GM19324 (cell line): ENCODE measurements at regions not wholly inside any gene's neighbourhood (a gene's known extent, or its start where the extent isn't known, plus 50 kb on each side); places are given as distances from the start of the nearest gene placed in this dataset.

Source experiments
- ATAC-seq: cut with Tn5 transposase; IDR thresholded peaks from one replicate; pipeline ENCODE4 v1.9.1; 2021; ENCODE audit warnings: mild to moderate bottlenecking, moderate library complexity; ENCODE audit not compliant: unreplicated experiment, low FRiP score

DNA sequence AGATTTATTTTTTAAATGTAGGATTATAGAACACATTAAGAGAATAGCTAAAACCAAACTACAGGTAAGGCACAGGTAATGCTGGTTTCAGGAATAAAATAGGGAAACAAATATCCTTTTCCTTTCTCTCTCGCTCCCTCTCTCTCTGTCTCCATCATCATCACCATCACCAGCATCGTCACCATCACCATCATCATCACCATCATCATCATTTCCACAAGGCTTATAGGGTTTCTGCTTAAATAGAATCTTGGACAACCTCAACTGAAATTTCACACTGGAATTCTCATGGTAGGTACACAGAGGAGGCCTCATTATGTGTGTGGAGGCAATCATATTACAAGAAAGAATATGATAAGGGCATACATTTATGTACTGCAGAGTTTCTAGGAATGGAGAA is 823.6 kb downstream of the MAFB start:
- ATAC-seq = no peak

GRCh38 chr20:39862470-39862891 is 826.6 kb downstream of the MAFB start:
- ATAC-seq = no peak

- ATAC-seq = no peak
These were observed 827.7 kb downstream of the MAFB start for GRCh38 chr20:39861381-39861780.

DNA sequence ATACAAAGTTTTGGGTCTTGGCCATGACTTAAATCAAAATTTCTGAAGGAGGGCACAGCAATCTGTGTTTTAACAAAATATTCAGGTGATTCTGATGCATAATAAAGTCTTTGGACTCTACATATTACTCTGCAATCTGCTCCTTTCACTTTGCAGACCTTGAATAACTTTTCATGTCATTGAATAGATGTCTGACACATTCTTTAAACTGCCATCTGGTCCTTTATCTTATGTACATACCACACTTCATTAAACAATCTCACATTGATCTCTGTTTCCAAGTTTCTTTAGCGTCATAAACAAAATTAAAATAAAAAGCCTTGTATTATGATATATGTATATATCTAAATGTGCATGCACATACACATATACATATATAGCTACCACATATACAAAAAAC is 831.2 kb downstream of the MAFB start:
- no peak for ATAC-seq

GRCh38 chr20:39857187-39857586 is 831.8 kb downstream of the MAFB start:
- ATAC-seq = no peak

GRCh38 chr20:39855799-39856198 is 833.2 kb downstream of the MAFB start:
- ATAC-seq = no peak

DNA sequence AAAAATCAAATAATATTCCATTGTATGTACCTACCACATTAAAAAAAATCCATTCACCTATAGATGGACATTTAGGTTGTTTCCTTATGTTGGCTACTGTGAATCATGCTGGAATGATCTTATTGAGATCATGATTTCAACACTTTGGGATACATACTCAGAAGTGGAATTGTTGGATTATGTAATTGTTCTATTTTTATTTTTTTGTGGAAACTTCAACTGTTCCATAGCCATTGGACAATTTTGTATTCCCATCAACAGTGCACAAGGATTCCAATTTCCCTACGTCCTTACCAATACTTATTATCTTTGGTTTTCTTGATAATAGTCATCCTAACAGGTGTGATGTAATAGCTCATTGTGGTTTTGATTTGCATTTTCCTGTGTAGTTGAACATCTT is 834.0 kb downstream of the MAFB start:
- no peak for ATAC-seq

DNA sequence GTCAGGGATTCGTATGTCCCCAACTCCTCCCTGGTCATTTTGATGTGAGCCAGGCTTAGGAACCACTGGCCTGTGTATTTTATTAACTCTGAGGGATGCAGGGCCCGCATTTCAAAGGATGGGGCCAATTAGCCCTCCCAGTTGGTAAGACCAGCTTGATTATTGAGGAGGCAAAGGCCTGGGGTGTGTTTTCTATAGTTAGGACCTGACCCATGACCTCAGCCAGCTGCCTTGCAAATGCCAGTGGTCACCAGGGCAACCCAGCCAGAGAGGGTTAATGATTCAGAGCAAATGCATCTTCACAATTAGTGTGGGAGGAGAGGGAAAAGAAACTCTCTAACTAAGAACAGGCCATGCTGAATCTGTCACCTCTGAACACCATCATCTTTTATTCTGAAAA is 835.4 kb downstream of the MAFB start:
- ATAC-seq = peak; percentile 35

DNA sequence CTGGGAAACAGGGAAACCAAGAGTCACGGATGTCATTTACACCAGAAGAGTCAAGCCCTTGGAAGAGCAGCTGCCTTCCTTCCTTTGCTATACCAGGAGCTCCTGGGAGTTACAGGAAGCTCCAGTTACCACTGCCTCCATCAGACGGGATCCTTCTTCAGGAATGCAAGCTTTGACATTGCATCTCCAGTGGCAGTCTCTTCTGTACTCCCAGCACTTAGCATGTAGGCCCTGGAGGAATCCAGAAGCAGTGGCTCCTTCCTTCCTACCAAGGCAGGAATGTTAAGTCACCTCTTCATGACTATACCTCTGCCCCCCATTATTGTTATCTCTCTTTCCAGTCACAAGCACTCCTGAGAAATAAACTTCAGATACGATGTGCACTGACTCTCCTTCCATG is 836.0 kb downstream of the MAFB start:
- ATAC-seq = no peak

GRCh38 chr20:39851459-39851858 is 837.6 kb downstream of the MAFB start:
- ATAC-seq = no peak

DNA sequence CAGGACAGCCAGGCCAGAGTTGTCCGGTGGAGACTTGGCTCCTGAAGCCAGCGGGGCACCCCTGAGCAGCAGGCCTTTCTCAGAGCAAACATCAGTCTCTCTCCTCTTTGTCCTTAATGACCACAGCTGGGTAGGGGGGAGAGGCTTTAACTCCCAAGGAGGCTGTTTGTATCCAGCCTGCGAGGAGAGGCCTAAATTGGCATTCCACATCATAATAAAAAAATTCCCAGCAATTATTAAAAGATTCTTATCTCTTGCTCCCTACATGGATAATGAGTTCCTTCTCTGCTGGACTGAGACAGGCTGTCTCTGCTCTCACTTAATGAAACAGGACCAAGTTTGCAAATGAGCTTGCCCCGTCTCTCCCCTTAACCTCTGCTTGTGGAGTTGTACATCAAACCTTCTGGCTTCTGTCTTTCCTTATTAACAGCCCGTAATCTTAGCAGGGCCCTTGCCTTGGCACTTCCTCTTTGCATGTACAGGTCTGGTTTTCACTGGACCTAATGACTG is 838.2 kb downstream of the MAFB start:
- ATAC-seq = no peak

- ATAC-seq = no peak
These were observed 838.8 kb downstream of the MAFB start for GRCh38 chr20:39850246-39850645.

- no peak for ATAC-seq
These were observed 839.4 kb downstream of the MAFB start for GRCh38 chr20:39849664-39850063.

DNA sequence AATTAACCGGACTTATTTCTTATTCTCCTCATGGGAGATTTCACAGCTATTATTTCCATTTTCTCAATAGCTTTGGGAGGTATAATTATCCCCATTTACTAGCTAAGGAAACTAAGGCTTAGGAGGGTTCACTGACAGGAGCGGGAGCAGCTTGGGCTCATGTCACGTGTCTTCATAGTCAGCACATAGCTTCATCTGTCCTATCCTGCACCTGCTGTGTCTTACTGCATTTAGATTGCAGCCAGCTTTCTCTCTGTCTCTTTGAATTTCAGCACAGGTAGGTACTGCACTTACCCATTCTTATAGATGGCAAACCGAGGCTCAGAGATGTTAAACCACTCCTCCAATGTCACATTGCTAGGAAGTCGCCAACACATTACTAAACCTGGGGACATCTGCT is 839.9 kb downstream of the MAFB start:
- ATAC-seq = no peak

DNA sequence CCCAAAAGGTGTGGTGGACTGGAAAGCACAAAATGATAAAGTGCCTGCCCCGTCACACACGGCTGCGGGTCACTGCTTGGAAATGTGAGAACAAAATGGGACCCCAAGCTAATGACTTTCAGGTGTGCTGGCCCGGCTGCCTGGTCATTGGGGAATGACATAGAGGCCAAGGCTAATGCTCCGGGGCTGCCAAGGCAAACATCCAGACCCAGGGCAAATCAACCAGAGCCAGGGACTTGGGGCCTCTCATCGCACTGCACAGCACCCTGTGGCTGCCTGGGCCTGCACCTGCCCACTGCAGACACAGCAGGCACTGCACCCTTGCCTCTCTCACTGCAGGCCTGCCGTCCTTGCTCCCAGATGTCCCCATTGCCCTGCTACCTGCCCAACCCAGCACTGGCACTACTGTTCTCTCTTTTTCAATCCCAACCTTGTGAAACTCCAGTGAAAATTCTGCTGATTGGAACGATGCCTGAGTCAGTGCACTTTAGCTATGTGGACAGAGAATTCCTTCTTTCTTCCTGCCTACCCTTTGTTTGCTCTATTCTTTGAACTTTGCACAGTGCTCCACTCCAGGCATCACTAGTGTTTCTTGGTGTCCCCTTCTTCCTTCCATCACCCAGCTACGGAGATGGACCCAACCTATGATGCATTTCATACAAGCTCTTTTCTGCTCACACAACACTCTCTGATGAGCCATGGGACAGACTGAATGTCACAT is 849.5 kb downstream of the MAFB start:
- ATAC-seq = no peak

- ATAC-seq = no peak
These were observed 851.5 kb downstream of the MAFB start for GRCh38 chr20:39837561-39837960.

DNA sequence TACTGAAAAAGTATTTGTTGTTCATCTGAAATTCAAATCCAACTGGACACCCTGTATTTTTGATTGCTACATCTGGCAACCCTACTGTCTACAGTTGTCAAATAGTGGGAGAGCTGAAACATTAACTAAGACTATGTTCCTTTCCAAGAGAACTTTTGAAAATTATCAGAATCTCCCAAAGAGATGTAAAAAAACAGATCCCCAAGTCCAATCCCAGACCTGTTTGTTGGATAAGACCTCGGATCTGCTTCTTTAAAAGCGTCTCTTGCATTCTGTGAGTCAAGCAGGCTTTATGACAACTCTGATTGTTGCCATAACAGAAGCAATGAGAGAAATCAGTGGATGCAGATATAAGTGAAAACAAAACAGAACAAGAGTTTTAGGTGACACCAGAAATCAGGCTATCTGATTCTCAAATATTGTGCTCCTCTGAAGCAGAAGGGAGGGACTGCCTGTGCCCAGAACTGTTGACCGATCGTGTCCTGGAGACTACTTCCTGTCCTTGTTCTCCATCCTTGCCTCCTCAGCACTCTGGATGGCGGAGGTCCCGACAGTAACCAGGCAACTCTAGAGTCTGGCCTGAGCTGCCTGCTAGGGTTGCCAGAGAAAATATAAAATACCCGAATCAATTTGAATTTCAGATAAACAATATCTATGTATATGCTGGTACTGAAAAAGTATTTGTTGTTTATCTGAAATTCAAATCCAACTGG is 853.8 kb downstream of the MAFB start:
- no peak for ATAC-seq

DNA sequence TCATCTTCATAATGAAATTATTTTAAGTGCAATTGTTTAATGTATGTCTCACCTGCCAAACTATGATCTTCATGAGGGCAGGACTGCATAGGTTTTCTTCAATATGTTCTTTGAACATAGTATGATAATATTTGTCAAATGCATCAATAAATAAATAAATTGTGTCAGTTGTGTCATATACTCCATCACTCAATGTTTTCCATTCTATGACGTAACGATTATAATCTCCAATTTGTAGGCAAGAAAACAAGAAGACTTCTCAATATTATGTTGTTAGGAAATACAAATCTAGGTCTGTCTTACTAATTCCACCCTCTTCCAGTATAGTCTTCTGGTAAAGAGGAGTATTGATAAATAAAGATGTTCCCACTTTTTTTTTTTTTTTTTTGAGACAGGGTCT is 858.1 kb downstream of the MAFB start:
- ATAC-seq = no peak

DNA sequence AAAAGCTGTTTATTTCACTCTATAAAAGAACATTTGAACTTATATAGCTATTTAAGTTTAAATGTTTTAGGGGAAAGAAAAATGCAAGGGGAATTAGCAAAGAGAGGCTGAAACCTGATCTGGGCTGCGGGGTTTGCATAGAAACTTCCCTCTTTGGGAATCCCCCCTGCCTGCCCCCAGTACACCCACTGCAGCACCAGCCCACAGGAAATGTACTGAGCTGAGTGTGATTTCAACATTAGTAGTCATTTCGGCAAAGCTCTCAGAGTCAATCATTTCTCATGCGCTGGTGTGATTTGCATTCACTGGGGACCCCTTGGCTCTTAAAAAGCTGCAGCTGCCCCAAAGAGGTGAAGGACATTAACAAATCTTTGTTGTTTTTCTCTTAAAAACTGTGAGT is 859.4 kb downstream of the MAFB start:
- ATAC-seq = peak; percentile 51

DNA sequence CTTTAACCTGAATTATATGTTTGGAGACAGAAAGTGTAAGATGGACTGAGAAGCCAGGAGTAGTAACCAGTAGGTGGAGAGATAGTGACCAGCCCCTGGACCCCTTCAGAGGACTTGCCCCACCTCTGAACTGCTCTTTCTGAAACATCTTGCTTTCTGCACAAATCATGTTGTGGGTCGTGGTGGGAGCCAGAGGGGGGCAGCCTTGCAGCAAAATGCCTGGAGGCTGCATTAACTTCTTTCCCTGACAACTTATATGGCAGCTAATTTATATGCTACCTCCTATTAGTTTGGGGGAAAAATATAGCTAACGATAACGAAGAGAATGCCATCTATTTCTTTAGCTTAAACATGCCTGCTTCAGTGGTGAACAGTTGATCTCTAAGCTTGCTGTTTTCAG is 859.8 kb downstream of the MAFB start:
- ATAC-seq = peak; percentile 21

DNA sequence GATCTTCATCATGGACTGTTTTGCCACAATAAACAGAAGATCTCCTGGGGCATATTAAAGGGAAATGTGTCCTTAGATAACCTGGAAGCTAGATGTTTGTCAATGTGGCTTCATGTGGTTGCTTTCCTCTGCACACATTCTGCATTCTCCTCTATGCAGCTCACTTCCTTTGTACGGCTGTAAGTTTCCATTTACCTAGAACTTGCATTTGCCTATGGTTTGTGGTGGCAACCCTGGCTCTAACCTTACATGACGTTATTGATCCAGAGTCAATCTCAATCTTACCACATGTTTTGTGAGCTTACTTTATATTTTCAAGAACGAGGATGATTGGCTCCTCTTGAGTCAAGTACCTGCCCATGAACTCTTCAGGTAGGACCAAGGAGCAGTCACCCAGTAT is 863.1 kb downstream of the MAFB start:
- peak; percentile 57 for ATAC-seq

GRCh38 chr20:39825524-39825923 is 863.4 kb downstream of the DHX35 start:
- ATAC-seq = no peak
